Keratinocyte (primary cell): ENCODE measurements at regions not wholly inside any gene's neighbourhood (a gene's known extent, or its start where the extent isn't known, plus 50 kb on each side); places are given as distances from the start of the nearest gene placed in this dataset.

Experiments used
- DNase-seq: peaks from one replicate; pipeline ENCODE4 v3.0.0-alpha.2; 2011; ENCODE audit warnings: low read depth, missing footprints, low spot score
- FAIRE-seq: peaks from 2 replicates; lab custom pipeline; 2011; peaks lifted over from hg19 to GRCh38; lab: Jason Lieb, UNC
- H2AFZ ChIP-seq: 2 replicates; pipeline ENCODE4 v1.6.0; 2012; ENCODE audit warnings: low read length, control low read depth, inconsistent platforms; ENCODE audit not compliant: control insufficient read depth
- H3K27ac ChIP-seq: 2 replicates; pipeline ENCODE4 v1.5.1; 2011; ENCODE audit warnings: low read length; ENCODE audit not compliant: control insufficient read depth, insufficient read depth
- H3K27me3 ChIP-seq: 3 replicates; pipeline ENCODE4 v1.6.0; 2011; ENCODE audit warnings: low read length; ENCODE audit not compliant: control insufficient read depth, insufficient read depth; ENCODE audit errors: extremely low read depth
- H3K36me3 ChIP-seq, 2 experiments: 2 replicates in 1 of 2; 3 replicates in 1 of 2; pipeline ENCODE4 v1.5.1; 2011; ENCODE audit warnings: low read length in 2 of 2, mild to moderate bottlenecking in 1 of 2; ENCODE audit not compliant: control insufficient read depth in 2 of 2, insufficient read depth in 2 of 2; ENCODE audit errors: extremely low read depth in 1 of 2
- H3K4me1 ChIP-seq: 3 replicates; pipeline ENCODE4 v1.5.1; 2011; ENCODE audit warnings: low read length; ENCODE audit not compliant: control insufficient read depth, insufficient read depth; ENCODE audit errors: extremely low read depth
- H3K4me2 ChIP-seq: 3 replicates; pipeline ENCODE4 v1.6.0; 2011; ENCODE audit warnings: low read depth, low read length; ENCODE audit not compliant: control insufficient read depth, insufficient read depth; ENCODE audit errors: extremely low read depth
- H3K4me3 ChIP-seq, 3 experiments: fragments of 200-600 bp in 1 of 3; sonication (generic) in 1 of 3; 2 replicates in 2 of 3; 3 replicates in 1 of 3; pipeline ENCODE4 v1.5.1; 2011 to 2016; ENCODE audit warnings: low read length in 3 of 3, mild to moderate bottlenecking in 3 of 3, control low read depth in 2 of 3, inconsistent platforms in 1 of 3, low read depth in 1 of 3, mixed read lengths in 1 of 3, mixed run types in 1 of 3, moderate library complexity in 1 of 3; ENCODE audit not compliant: control insufficient read depth in 2 of 3, insufficient read depth in 2 of 3; ENCODE audit errors: extremely low read depth in 1 of 3
- H3K79me2 ChIP-seq: 2 replicates; pipeline ENCODE4 v1.6.0; 2012; ENCODE audit warnings: low read length; ENCODE audit not compliant: control insufficient read depth, insufficient read depth
- H3K9ac ChIP-seq: 3 replicates; pipeline ENCODE4 v1.6.0; 2011; ENCODE audit warnings: low read length; ENCODE audit not compliant: control insufficient read depth, insufficient read depth; ENCODE audit errors: extremely low read depth
- H3K9me1 ChIP-seq: 3 replicates; pipeline ENCODE4 v1.6.0; 2011; ENCODE audit warnings: low read length; ENCODE audit not compliant: control insufficient read depth, insufficient read depth; ENCODE audit errors: extremely low read depth
- H3K9me3 ChIP-seq: 2 replicates; pipeline ENCODE4 v1.5.1; 2012; ENCODE audit warnings: low read depth, low read length; ENCODE audit not compliant: control insufficient read depth
- H4K20me1 ChIP-seq: 3 replicates; pipeline ENCODE4 v1.6.0; 2011; ENCODE audit warnings: low read length; ENCODE audit not compliant: control insufficient read depth, insufficient read depth; ENCODE audit errors: extremely low read depth
- EZH2 ChIP-seq: IDR thresholded peaks from one replicate; pipeline ENCODE4 v1.6.1; 2012; ENCODE audit warnings: inconsistent platforms, mild to moderate bottlenecking, low read length, moderate library complexity
- dilution Hi-C: fragments of 300-500 bp; cut with MboI; formaldehyde crosslinking; loops from one replicate; pipeline ENCODE4 v1.7.0; 2020; ENCODE audit warnings: low sequenced_read_pairs; ENCODE audit not compliant: extremely low pct_ligation_motif_present
- TF ChIP-seq, protein P1 (sequence below), 3 experiments: IDR thresholded peaks in 1 of 3; conservative IDR thresholded peaks in 1 of 3; optimal IDR thresholded peaks in 1 of 3; 2 replicates in 2 of 3; 3 replicates in 1 of 3; pipeline versions ENCODE3 to v1.5.1; 2011; ENCODE audit warnings: low read length in 3 of 3, mild to moderate bottlenecking in 3 of 3, moderate library complexity in 2 of 3, control low read depth in 1 of 3, inconsistent platforms in 1 of 3; ENCODE audit not compliant: insufficient read depth in 2 of 3; ENCODE audit errors: extremely low read depth in 1 of 3

DNA sequence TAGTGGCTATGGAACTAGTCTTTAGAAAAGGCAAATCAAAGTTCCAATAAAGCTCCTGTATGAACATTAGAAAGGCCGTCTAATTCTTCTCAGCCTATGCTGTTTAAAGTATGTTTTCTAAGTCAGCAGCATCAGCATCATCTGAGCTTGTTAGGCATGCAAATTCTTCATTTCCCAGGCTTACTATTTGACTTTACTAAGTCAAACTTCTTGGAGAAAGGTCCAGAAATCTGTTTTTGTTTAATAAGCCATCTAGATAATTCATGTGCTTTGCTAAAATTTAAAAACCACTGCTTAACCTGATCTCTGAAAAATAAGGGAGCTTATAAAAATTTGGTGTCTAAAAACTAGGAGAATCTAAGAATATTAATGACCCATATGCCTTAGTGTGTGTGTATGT, 200.2 kb upstream of the SGCD start:
- H3K4me1 ChIP-seq: no peaks in the 10 kb centered on the region
- H3K9me1 ChIP-seq: no peaks in the 10 kb centered on the region
- no peak overlapping the region for H3K27ac ChIP-seq
- H3K9ac ChIP-seq: no peak overlapping the region
- H3K4me3 ChIP-seq: no peak overlapping the region
- H3K9me3 ChIP-seq: no peaks in the 10 kb centered on the region
- no peak overlapping the region for H3K4me2 ChIP-seq
- no peaks in the 10 kb centered on the region for H3K27me3 ChIP-seq
- no peak for TF ChIP-seq EZH2
- TF ChIP-seq, protein P1, sequence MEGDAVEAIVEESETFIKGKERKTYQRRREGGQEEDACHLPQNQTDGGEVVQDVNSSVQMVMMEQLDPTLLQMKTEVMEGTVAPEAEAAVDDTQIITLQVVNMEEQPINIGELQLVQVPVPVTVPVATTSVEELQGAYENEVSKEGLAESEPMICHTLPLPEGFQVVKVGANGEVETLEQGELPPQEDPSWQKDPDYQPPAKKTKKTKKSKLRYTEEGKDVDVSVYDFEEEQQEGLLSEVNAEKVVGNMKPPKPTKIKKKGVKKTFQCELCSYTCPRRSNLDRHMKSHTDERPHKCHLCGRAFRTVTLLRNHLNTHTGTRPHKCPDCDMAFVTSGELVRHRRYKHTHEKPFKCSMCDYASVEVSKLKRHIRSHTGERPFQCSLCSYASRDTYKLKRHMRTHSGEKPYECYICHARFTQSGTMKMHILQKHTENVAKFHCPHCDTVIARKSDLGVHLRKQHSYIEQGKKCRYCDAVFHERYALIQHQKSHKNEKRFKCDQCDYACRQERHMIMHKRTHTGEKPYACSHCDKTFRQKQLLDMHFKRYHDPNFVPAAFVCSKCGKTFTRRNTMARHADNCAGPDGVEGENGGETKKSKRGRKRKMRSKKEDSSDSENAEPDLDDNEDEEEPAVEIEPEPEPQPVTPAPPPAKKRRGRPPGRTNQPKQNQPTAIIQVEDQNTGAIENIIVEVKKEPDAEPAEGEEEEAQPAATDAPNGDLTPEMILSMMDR (optimal IDR thresholded peaks at IDR 0.05 in 1 of 3, IDR thresholded peaks at IDR 0.05 in 1 of 3, conservative IDR thresholded peaks at IDR 0.05 in 1 of 3; ENCODE audit: extremely low read depth in 1 of 3, insufficient read depth in 2 of 3, low read length in 3 of 3): no peak
- H4K20me1 ChIP-seq: no peaks in the 10 kb centered on the region
- H3K36me3 ChIP-seq: no peaks in the 10 kb centered on the region
- no peak overlapping the region for H2AFZ ChIP-seq
- DNase-seq (no peak), FAIRE-seq (no peak)
- dilution Hi-C loops: no loop called here
- no peaks in the 10 kb centered on the region for H3K79me2 ChIP-seq

DNA sequence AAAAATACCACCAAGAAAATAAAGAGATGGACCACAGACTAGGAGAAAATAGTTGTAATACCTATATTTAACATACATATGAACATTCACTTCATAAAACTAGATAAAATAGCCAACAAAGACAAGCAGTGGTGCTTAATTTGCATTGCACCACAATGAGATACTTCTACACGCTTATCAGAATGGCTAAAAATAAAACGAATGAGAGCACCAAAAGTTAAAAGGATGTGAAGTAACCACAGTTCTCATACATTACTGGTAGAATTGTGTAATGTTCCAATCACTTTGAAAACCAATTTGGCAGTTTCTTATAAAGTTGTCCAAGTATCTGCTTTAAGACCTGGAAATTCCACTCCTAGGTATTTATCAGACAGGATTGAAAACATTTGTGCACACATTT, 198.9 kb upstream of the SGCD start:
- Histone ChIP-seq H3K4me2 (no peak overlapping the region), H3K27ac (no peak overlapping the region), H3K27me3 (no peaks in the 10 kb centered on the region), H3K79me2 (no peaks in the 10 kb centered on the region), H3K9me3 (no peaks in the 10 kb centered on the region), H4K20me1 (no peaks in the 10 kb centered on the region), H3K9me1 (no peaks in the 10 kb centered on the region), H3K4me1 (no peaks in the 10 kb centered on the region), H3K4me3 (no peak overlapping the region), H3K9ac (no peak overlapping the region), H3K36me3 (no peaks in the 10 kb centered on the region), H2AFZ (no peak overlapping the region)
- TF ChIP-seq EZH2: no peak
- TF ChIP-seq, protein P1 (optimal IDR thresholded peaks at IDR 0.05 in 1 of 3, IDR thresholded peaks at IDR 0.05 in 1 of 3, conservative IDR thresholded peaks at IDR 0.05 in 1 of 3; ENCODE audit: extremely low read depth in 1 of 3, insufficient read depth in 2 of 3, low read length in 3 of 3): no peak
- no peak for DNase-seq
- no peak for FAIRE-seq
- dilution Hi-C loops: no loop called here
